ENCODE measurements at regions not wholly inside any gene's neighbourhood (a gene's known extent, or its start where the extent isn't known, plus 50 kb on each side); places are given as distances from the start of the nearest gene placed in this dataset.

GRCh38 chr3:84136425-84136824 lies 822.4 kb upstream of the CADM2 start:
- H3K4me3 Mint-ChIP-seq (ENCODE audit: unreplicated experiment): no peak overlapping the region
- H3K9me3 Mint-ChIP-seq (ENCODE audit: unreplicated experiment): no peaks in the 10 kb centered on the region
- H3K27ac Mint-ChIP-seq (ENCODE audit: unreplicated experiment): no peak overlapping the region
- H3K4me1 Mint-ChIP-seq (ENCODE audit: unreplicated experiment): no peaks in the 10 kb centered on the region
- no peaks in the 10 kb centered on the region for H3K36me3 Mint-ChIP-seq (ENCODE audit: unreplicated experiment)
- TF ChIP-seq CTCF (IDR thresholded peaks at IDR 0.05): peak; percentile 43
- H3K27me3 Mint-ChIP-seq (ENCODE audit: unreplicated experiment): no peaks in the 10 kb centered on the region
- DNase-seq (ENCODE audit: extremely low spot score, unreplicated experiment): no peak

- H3K27ac Mint-ChIP-seq (ENCODE audit: unreplicated experiment): no peak overlapping the region
- no peaks in the 10 kb centered on the region for H3K9me3 Mint-ChIP-seq (ENCODE audit: unreplicated experiment)
- H3K4me1 Mint-ChIP-seq (ENCODE audit: unreplicated experiment): peaks cover 4% of the 10 kb centered on the region
- DNase-seq (ENCODE audit: extremely low spot score, unreplicated experiment): no peak
- no peaks in the 10 kb centered on the region for H3K27me3 Mint-ChIP-seq (ENCODE audit: unreplicated experiment)
- no peak for TF ChIP-seq CTCF (IDR thresholded peaks at IDR 0.05)
- H3K36me3 Mint-ChIP-seq (ENCODE audit: unreplicated experiment): no peaks in the 10 kb centered on the region
- H3K4me3 Mint-ChIP-seq (ENCODE audit: unreplicated experiment): no peak overlapping the region
Observed at GRCh38 chr3:84140631-84141030, 818.2 kb upstream of the CADM2 start.

- no peak for DNase-seq (ENCODE audit: extremely low spot score, unreplicated experiment)
- H3K4me3 Mint-ChIP-seq (ENCODE audit: unreplicated experiment): no peak overlapping the region
Observed at GRCh38 chr3:84141571-84141970, 817.2 kb upstream of the CADM2 start.

GRCh38 chr3:84165328-84165727 lies 793.5 kb upstream of the CADM2 start:
- Mint-ChIP-seq H3K36me3 (ENCODE audit: unreplicated experiment) (no peaks in the 10 kb centered on the region), H3K27me3 (ENCODE audit: unreplicated experiment) (no peaks in the 10 kb centered on the region), H3K4me3 (ENCODE audit: unreplicated experiment) (no peak overlapping the region), H3K27ac (ENCODE audit: unreplicated experiment) (no peak overlapping the region), H3K9me3 (ENCODE audit: unreplicated experiment) (peaks cover 9% of the 10 kb centered on the region), H3K4me1 (ENCODE audit: unreplicated experiment) (no peaks in the 10 kb centered on the region)
- TF ChIP-seq CTCF (IDR thresholded peaks at IDR 0.05): no peak
- DNase-seq (ENCODE audit: extremely low spot score, unreplicated experiment): no peak

More at GRCh38 chr3:84141571-84141970, 817.2 kb upstream of the CADM2 start:
- H3K27me3 Mint-ChIP-seq (ENCODE audit: unreplicated experiment): no peaks in the 10 kb centered on the region
- no peaks in the 10 kb centered on the region for H3K36me3 Mint-ChIP-seq (ENCODE audit: unreplicated experiment)
- peaks cover 7% of the 10 kb centered on the region for H3K4me1 Mint-ChIP-seq (ENCODE audit: unreplicated experiment)
- TF ChIP-seq CTCF (IDR thresholded peaks at IDR 0.05): no peak
- no peaks in the 10 kb centered on the region for H3K9me3 Mint-ChIP-seq (ENCODE audit: unreplicated experiment)
- no peak overlapping the region for H3K27ac Mint-ChIP-seq (ENCODE audit: unreplicated experiment)

GRCh38 chr3:84175449-84175848 lies 783.3 kb upstream of the CADM2 start:
- Mint-ChIP-seq H3K27ac (ENCODE audit: unreplicated experiment) (no peak overlapping the region), H3K9me3 (ENCODE audit: unreplicated experiment) (peaks cover 10% of the 10 kb centered on the region), H3K4me3 (ENCODE audit: unreplicated experiment) (no peak overlapping the region), H3K27me3 (ENCODE audit: unreplicated experiment) (no peaks in the 10 kb centered on the region), H3K4me1 (ENCODE audit: unreplicated experiment) (no peaks in the 10 kb centered on the region), H3K36me3 (ENCODE audit: unreplicated experiment) (no peaks in the 10 kb centered on the region)
- TF ChIP-seq CTCF (IDR thresholded peaks at IDR 0.05): no peak
- DNase-seq (ENCODE audit: extremely low spot score, unreplicated experiment): no peak
